H1 (cell line): ENCODE measurements at regions not wholly inside any gene's neighbourhood (a gene's known extent, or its start where the extent isn't known, plus 50 kb on each side); places are given as distances from the start of the nearest gene placed in this dataset.

Source experiments
- CTCF ChIA-PET: fragments of 300-600 bp; sonication (Branson Sonifier 250); formaldehyde crosslinking; loops from one replicate; lab custom pipeline; 2021; ENCODE audit not compliant: partially characterized antibody; lab: Charles Lee
- POLR2A ChIA-PET: fragments of 300-600 bp; sonication (Branson Sonifier 250); formaldehyde crosslinking; loops from one replicate; lab custom pipeline; 2021; ENCODE audit warnings: inconsistent platforms; ENCODE audit not compliant: partially characterized antibody; lab: Charles Lee
- DNase-seq, 2 experiments: peaks; one replicate each; pipeline versions ENCODE4 v3.0.0 to v3.0.0-alpha.2; 2010 to 2022; ENCODE audit warnings: low spot score in 2 of 2, low read depth in 1 of 2, mixed read lengths in 1 of 2
- FAIRE-seq: peaks from 2 replicates; lab custom pipeline; 2011; peaks lifted over from hg19 to GRCh38; lab: Jason Lieb, UNC
- H2AFZ ChIP-seq: 2 replicates; pipeline ENCODE4 v1.8.1; 2012; ENCODE audit warnings: low read length, inconsistent platforms
- H2AK5ac ChIP-seq: 2 replicates; pipeline ENCODE4 v1.6.1; 2013; ENCODE audit warnings: low read depth, low read length
- H2BK120ac ChIP-seq: replicated peaks from 2 replicates; pipeline ENCODE3; 2013; ENCODE audit warnings: low read depth, low read length, inconsistent platforms
- H2BK12ac ChIP-seq: 2 replicates; pipeline ENCODE4 v1.6.1; 2013; ENCODE audit warnings: low read depth, low read length
- H2BK15ac ChIP-seq: 2 replicates; pipeline ENCODE4 v1.6.1; 2013; ENCODE audit warnings: low read length
- H2BK20ac ChIP-seq: 2 replicates; pipeline ENCODE4 v1.6.1; 2013; ENCODE audit warnings: low read length
- H2BK5ac ChIP-seq: 2 replicates; pipeline ENCODE4 v1.6.1; 2013; ENCODE audit warnings: low read depth, low read length
- H3K14ac ChIP-seq: 2 replicates; pipeline ENCODE4 v1.6.1; 2013; ENCODE audit warnings: inconsistent platforms; ENCODE audit not compliant: insufficient read length
- H3K18ac ChIP-seq: 2 replicates; pipeline ENCODE4 v1.6.1; 2013; ENCODE audit warnings: low read length; ENCODE audit errors: extremely low read depth
- H3K23ac ChIP-seq: 2 replicates; pipeline ENCODE4 v1.6.1; 2013; ENCODE audit warnings: inconsistent platforms; ENCODE audit not compliant: insufficient read length
- H3K23me2 ChIP-seq: 2 replicates; pipeline ENCODE4 v1.6.1; 2013; ENCODE audit warnings: low read depth, low read length
- H3K27ac ChIP-seq: 2 replicates; pipeline ENCODE4 v1.6.1; 2011; ENCODE audit warnings: low read depth, low read length, inconsistent platforms
- H3K27me3 ChIP-seq, 4 experiments: replicated peaks in 1 of 4; 1 replicate in 1 of 4; 2 replicates in 3 of 4; pipeline versions ENCODE4 v1.6.1 to v1.8.1; 2011 to 2013; ENCODE audit warnings: low read length in 3 of 4, mild to moderate bottlenecking in 3 of 4, inconsistent platforms in 2 of 4, mixed read lengths in 2 of 4, moderate library complexity in 1 of 4; ENCODE audit not compliant: control insufficient read depth in 3 of 4, insufficient read depth in 3 of 4; ENCODE audit errors: extremely low read depth in 1 of 4
- H3K36me3 ChIP-seq, 4 experiments: 2 replicates each; pipeline versions ENCODE4 v1.6.1 to v1.8.1; 2011 to 2013; ENCODE audit warnings: mild to moderate bottlenecking in 4 of 4, low read length in 3 of 4, moderate library complexity in 2 of 4, control low read depth in 1 of 4, inconsistent platforms in 1 of 4; ENCODE audit not compliant: insufficient read depth in 4 of 4, control insufficient read depth in 2 of 4
- H3K4ac ChIP-seq: replicated peaks from 2 replicates; pipeline ENCODE3; 2013; ENCODE audit warnings: low read length, low read depth, mixed read lengths, inconsistent platforms; ENCODE audit not compliant: insufficient read length
- H3K4me1 ChIP-seq, 4 experiments: replicated peaks in 1 of 4; 1 replicate in 1 of 4; 2 replicates in 3 of 4; pipeline versions ENCODE4 v1.6.1 to v1.8.1; 2011 to 2013; ENCODE audit warnings: low read length in 3 of 4, inconsistent platforms in 2 of 4, mixed read lengths in 1 of 4; ENCODE audit not compliant: insufficient read depth in 4 of 4, control insufficient read depth in 3 of 4
- H3K4me2 ChIP-seq, 2 experiments: 2 replicates each; pipeline versions ENCODE4 v1.6.1 to v1.8.1; 2011 to 2013; ENCODE audit warnings: low read depth in 2 of 2, low read length in 2 of 2, control low read depth in 1 of 2, inconsistent platforms in 1 of 2, mild to moderate bottlenecking in 1 of 2; ENCODE audit not compliant: insufficient read depth in 1 of 2
- H3K4me3 ChIP-seq, 4 experiments: fragments of 200-600, 300-600 bp in 1 of 4; sonication (generic), shearing (Covaris generic), sonication (Bioruptor Twin) in 1 of 4; 2 replicates each; pipeline versions ENCODE4 v1.5.1 to v1.8.1; 2011 to 2016; ENCODE audit warnings: low read length in 4 of 4, low read depth in 3 of 4, control low read depth in 2 of 4, inconsistent platforms in 2 of 4, mild to moderate bottlenecking in 2 of 4, mixed read lengths in 1 of 4, moderate library complexity in 1 of 4; ENCODE audit not compliant: insufficient read depth in 2 of 4; ENCODE audit errors: extremely low read depth in 1 of 4
- H3K56ac ChIP-seq: replicated peaks from 2 replicates; pipeline ENCODE3; 2013; ENCODE audit warnings: low read depth, mild to moderate bottlenecking, mixed read lengths, low read length, inconsistent platforms; ENCODE audit not compliant: insufficient read length
- H3K79me1 ChIP-seq: 2 replicates; pipeline ENCODE4 v1.6.1; 2013; ENCODE audit warnings: low read depth, low read length, control low read depth
- H3K79me2 ChIP-seq, 2 experiments: 2 replicates each; pipeline versions ENCODE4 v1.6.1 to v1.8.1; 2012 to 2013; ENCODE audit warnings: low read length in 2 of 2, mild to moderate bottlenecking in 2 of 2, inconsistent platforms in 1 of 2; ENCODE audit not compliant: insufficient read depth in 2 of 2, control insufficient read depth in 1 of 2
- H3K9ac ChIP-seq, 4 experiments: replicated peaks in 1 of 4; 1 replicate in 1 of 4; 2 replicates in 3 of 4; pipeline versions ENCODE4 v1.6.1 to v1.8.1; 2011 to 2013; ENCODE audit warnings: low read depth in 3 of 4, low read length in 3 of 4, control low read depth in 2 of 4, mild to moderate bottlenecking in 2 of 4, moderate library complexity in 2 of 4, inconsistent platforms in 1 of 4; ENCODE audit errors: extremely low read depth in 1 of 4
- H3K9me3 ChIP-seq, 2 experiments: 2 replicates each; pipeline versions ENCODE4 v1.6.1 to v1.8.1; 2012 to 2013; ENCODE audit warnings: mild to moderate bottlenecking in 2 of 2, moderate library complexity in 2 of 2, control low read depth in 1 of 2, inconsistent platforms in 1 of 2, low read depth in 1 of 2, low read length in 1 of 2, mixed read lengths in 1 of 2; ENCODE audit not compliant: insufficient read depth in 2 of 2
- H4K20me1 ChIP-seq, 2 experiments: replicated peaks in 1 of 2; 2 replicates each; pipeline versions ENCODE3 to v1.8.1; 2011 to 2013; ENCODE audit warnings: inconsistent platforms in 2 of 2, low read length in 2 of 2, mild to moderate bottlenecking in 1 of 2; ENCODE audit not compliant: insufficient read depth in 2 of 2, control insufficient read depth in 1 of 2
- H4K5ac ChIP-seq: 2 replicates; pipeline ENCODE4 v1.6.1; 2013; ENCODE audit warnings: low read length, low read depth, mixed read lengths, inconsistent platforms; ENCODE audit not compliant: insufficient read length
- H4K8ac ChIP-seq: 2 replicates; pipeline ENCODE4 v1.8.0; 2013; ENCODE audit warnings: mild to moderate bottlenecking, moderate library complexity, low read length, inconsistent platforms; ENCODE audit not compliant: insufficient read depth; ENCODE audit errors: extremely low read depth
- H4K91ac ChIP-seq: replicated peaks from 2 replicates; pipeline ENCODE3; 2013; ENCODE audit warnings: low read length, mixed read lengths, inconsistent platforms; ENCODE audit not compliant: insufficient read length
- ASH2L ChIP-seq: fragments of 200-600, 300-600 bp; sonication (generic); IDR thresholded peaks from one replicate; pipeline ENCODE4 v1.7.1; 2017; ENCODE audit warnings: low read length
- BCL11A ChIP-seq, 2 experiments: IDR thresholded peaks; one replicate each; pipeline ENCODE4 v1.6.1; 2011; ENCODE audit warnings: low read depth in 2 of 2, low read length in 2 of 2, mild to moderate bottlenecking in 2 of 2
- CBX5 ChIP-seq: fragments of 300-800, 300-1000 bp; sonication (generic); IDR thresholded peaks from 2 replicates; pipeline ENCODE4 v1.7.1; 2016; ENCODE audit warnings: antibody characterized with exemption, low read length, low read depth
- CBX8 ChIP-seq: fragments of 300-800, 300-1000 bp; sonication (generic); IDR thresholded peaks from 2 replicates; pipeline ENCODE4 v1.7.1; 2016; ENCODE audit warnings: low read depth, low read length, borderline replicate concordance
- CEBPB ChIP-seq: IDR thresholded peaks from 2 replicates; pipeline ENCODE4 v1.6.1; 2012; ENCODE audit warnings: low read depth, low read length
- EGR1 ChIP-seq: IDR thresholded peaks from 2 replicates; pipeline ENCODE4 v1.6.1; 2011; ENCODE audit warnings: low read depth, low read length, borderline replicate concordance
- FOSL1 ChIP-seq: IDR thresholded peaks from 2 replicates; pipeline ENCODE4 v1.6.1; 2011; ENCODE audit warnings: mild to moderate bottlenecking, low read depth, low read length, moderate library complexity; ENCODE audit not compliant: insufficient read depth
- HDAC6 ChIP-seq: IDR thresholded peaks from one replicate; pipeline ENCODE4 v1.7.1; 2012; ENCODE audit warnings: low read depth, mild to moderate bottlenecking, inconsistent platforms, low read length, moderate library complexity
- JUN ChIP-seq: IDR thresholded peaks from 2 replicates; pipeline ENCODE4 v1.6.1; 2011; ENCODE audit warnings: low read depth, mild to moderate bottlenecking, improper control_type of control experiment, low read length
- KDM5A ChIP-seq: fragments of 200-600 bp; IDR thresholded peaks from 2 replicates; pipeline ENCODE4 v1.7.1; 2012; ENCODE audit warnings: mild to moderate bottlenecking, low read length, inconsistent platforms, mixed read lengths
- POLR2A ChIP-seq, 2 experiments: IDR thresholded peaks; 1 replicate in 1 of 2; 2 replicates in 1 of 2; pipeline ENCODE4 v1.6.1; 2011; ENCODE audit warnings: low read depth in 2 of 2, low read length in 2 of 2, mild to moderate bottlenecking in 2 of 2; ENCODE audit errors: control extremely low read depth in 1 of 2
- RNF2 ChIP-seq: fragments of 200-900, 300-1000 bp; sonication (generic); IDR thresholded peaks from 2 replicates; pipeline ENCODE4 v1.7.1; 2016; ENCODE audit warnings: borderline replicate concordance, low read depth, mild to moderate bottlenecking, antibody characterized with exemption, low read length; ENCODE audit not compliant: poor library complexity, severe bottlenecking; ENCODE audit errors: missing control alignments
- SP1 ChIP-seq: IDR thresholded peaks from 2 replicates; pipeline ENCODE4 v1.6.1; 2011; ENCODE audit warnings: low read depth, low read length
- TBP ChIP-seq: IDR thresholded peaks from 2 replicates; pipeline ENCODE4 v1.6.1; 2011; ENCODE audit warnings: low read depth, low read length, improper control_type of control experiment
- TEAD4 ChIP-seq: IDR thresholded peaks from 2 replicates; pipeline ENCODE4 v1.6.1; 2012; ENCODE audit warnings: low read depth, low read length, inconsistent platforms, mixed read lengths
- WGBS, 2 experiments: shearing (Covaris generic) in 1 of 2; methylation state at CpG; one replicate each; pipeline versions ENCODE4 v1.1.6 to v1.1.7; 2013 to 2015; ENCODE audit warnings: low lambda C conversion rate in 2 of 2, mixed read lengths in 2 of 2, inconsistent platforms in 1 of 2, low coverage in 1 of 2, missing lambda C conversion rate in 1 of 2; ENCODE audit not compliant: insufficient replicate concordance in 2 of 2, insufficient coverage in 1 of 2, insufficient read length in 1 of 2; ENCODE audit errors: extremely low coverage in 1 of 2, missing lambda C conversion rate in 1 of 2; 5-methylcytosine and 5-hydroxymethylcytosine counted together

- Histone ChIP-seq H3K9ac (no peak overlapping the region), H3K4me1 (peaks cover 0 to 4% (median 0%) of the 10 kb centered on the region in 4 experiments; a peak in 1 of 7 replicates), H3K4ac (no peak overlapping the region), H4K5ac (no peak overlapping the region), H3K18ac (no peak overlapping the region), H3K79me2 (no peaks in the 10 kb centered on the region), H3K79me1 (no peaks in the 10 kb centered on the region), H2AFZ (no peak overlapping the region), H2BK15ac (no peak overlapping the region), H2BK12ac (no peak overlapping the region), H4K8ac (no peak overlapping the region), H3K56ac (no peak overlapping the region), H3K27ac (no peak overlapping the region), H3K9me3 (no peaks in the 10 kb centered on the region), H3K23ac (no peak overlapping the region), H3K36me3 (no peaks in the 10 kb centered on the region), H3K4me3 (no peak overlapping the region), H2AK5ac (no peak overlapping the region), H3K23me2 (no peaks in the 10 kb centered on the region), H3K27me3 (no peaks in the 10 kb centered on the region), H2BK20ac (no peak overlapping the region), H4K91ac (no peak overlapping the region), H2BK120ac (no peak overlapping the region), H4K20me1 (no peaks in the 10 kb centered on the region), H2BK5ac (no peak overlapping the region), H3K4me2 (no peak overlapping the region), H3K14ac (no peak overlapping the region)
- FAIRE-seq (no peak), DNase-seq (no peak)
- POLR2A ChIA-PET = no interaction called here
- 90% methylated on average over 4 of the region's 4 CpGs; no CpG with 5 or more reads in 1 of the 2 experiments for WGBS, 2 experiments
- CTCF ChIA-PET = interaction anchor here (0.6 to 2.0 kb wide), 9 partner anchors 8 to 622 kb away, joined by 3 to 8 read pairs (median 3); no protein-coding TSS in a partner anchor
- no peak for TF ChIP-seq KDM5A
- TF ChIP-seq TBP = no peak
- TF ChIP-seq ASH2L = no peak
- no peak for TF ChIP-seq TEAD4
- no peak for TF ChIP-seq CEBPB
- no peak for TF ChIP-seq FOSL1
- no peak for TF ChIP-seq POLR2A (IDR thresholded peaks at IDR 0.05; ENCODE audit: control extremely low read depth in 1 of 2, low read depth in 2 of 2, low read length in 2 of 2)
- TF ChIP-seq HDAC6 = no peak
- TF ChIP-seq JUN = no peak
- TF ChIP-seq CBX8 = no peak
- no peak for TF ChIP-seq CBX5
- TF ChIP-seq BCL11A (IDR thresholded peaks at IDR 0.05; ENCODE audit: low read depth in 2 of 2, low read length in 2 of 2) = no peak
- no peak for TF ChIP-seq RNF2
- no peak for TF ChIP-seq EGR1
- TF ChIP-seq SP1 = no peak
These were observed 405.0 kb downstream of the COG6 start for GRCh38 chr13:40060296-40061007.
